SK-N-SH treated with all-trans-retinoic acid at 6 μM for 48 hours (cell line): ENCODE measurements at regions not wholly inside any gene's neighbourhood (a gene's known extent, or its start where the extent isn't known, plus 50 kb on each side); places are given as distances from the start of the nearest gene placed in this dataset.

Experiments used
- ATAC-seq: fragments of 200-7000 bp; cut with Tn5 transposase; 3 replicates; pipeline ENCODE4 v1.9.1; 2020; ENCODE audit warnings: mild to moderate bottlenecking, moderate library complexity
- ARNTL ChIP-seq: fragments of 450-650 bp; formaldehyde crosslinking; IDR thresholded peaks from 2 replicates; pipeline ENCODE4 v1.5.0; 2020; ENCODE audit warnings: low read depth, mild to moderate bottlenecking, moderate library complexity, borderline replicate concordance
- BACH2 ChIP-seq: fragments of 250-450 bp; sonication (Bioruptor Pico); IDR thresholded peaks from 2 replicates; pipeline ENCODE4 v1.9.0; 2021; ENCODE audit warnings: mild to moderate bottlenecking, borderline replicate concordance
- CSDC2 ChIP-seq: fragments of 250-450 bp; sonication (Bioruptor Pico); IDR thresholded peaks from 2 replicates; pipeline ENCODE4 v1.5.0; 2020; ENCODE audit warnings: mild to moderate bottlenecking, moderate library complexity
- ESRRG ChIP-seq: fragments of 250-450 bp; sonication (Bioruptor Pico); IDR thresholded peaks from 2 replicates; pipeline ENCODE4 v1.6.1; 2021; ENCODE audit warnings: mild to moderate bottlenecking
- GLIS3 ChIP-seq: fragments of 250-450 bp; sonication (Bioruptor Pico); IDR thresholded peaks from 2 replicates; pipeline ENCODE4 v1.5.0; 2020; ENCODE audit warnings: mild to moderate bottlenecking, moderate library complexity
- ISL1 ChIP-seq: fragments of 250-450 bp; sonication (Bioruptor Pico); IDR thresholded peaks from 2 replicates; pipeline ENCODE4 v2.1.2; 2022; ENCODE audit warnings: mild to moderate bottlenecking, moderate library complexity
- OSR1 ChIP-seq: fragments of 250-450 bp; sonication (Bioruptor Pico); IDR thresholded peaks from 2 replicates; pipeline ENCODE4 v1.8.0; 2022; ENCODE audit warnings: moderate library complexity, mild to moderate bottlenecking, inconsistent platforms
- PATZ1 ChIP-seq: fragments of 250-450 bp; sonication (Bioruptor Pico); IDR thresholded peaks from 2 replicates; pipeline ENCODE4 v1.8.0; 2020; ENCODE audit warnings: mild to moderate bottlenecking, moderate library complexity, borderline replicate concordance
- PPARA ChIP-seq: fragments of 250-450 bp; sonication (Bioruptor Pico); IDR thresholded peaks from 2 replicates; pipeline ENCODE4 v1.5.0; 2020; ENCODE audit warnings: mild to moderate bottlenecking, borderline replicate concordance
- SNAI2 ChIP-seq: fragments of 250-450 bp; sonication (Bioruptor Pico); IDR thresholded peaks from 2 replicates; pipeline ENCODE4 v1.5.0; 2020; ENCODE audit warnings: mild to moderate bottlenecking, moderate library complexity
- TCF4 ChIP-seq: fragments of 250-450 bp; sonication (Bioruptor Pico); IDR thresholded peaks from 2 replicates; pipeline ENCODE4 v1.8.0; 2021; ENCODE audit warnings: mild to moderate bottlenecking, moderate library complexity, borderline replicate concordance
- TOX ChIP-seq: fragments of 250-450 bp; sonication (Bioruptor Pico); IDR thresholded peaks from 2 replicates; pipeline ENCODE4 v1.8.0; 2021; ENCODE audit warnings: mild to moderate bottlenecking, moderate library complexity, borderline replicate concordance
- ZC3H10 ChIP-seq: fragments of 250-450 bp; sonication (Bioruptor Pico); IDR thresholded peaks from 2 replicates; pipeline ENCODE4 v1.5.1; 2021; ENCODE audit warnings: mild to moderate bottlenecking, moderate library complexity
- ZFP3 ChIP-seq: fragments of 250-450 bp; sonication (Bioruptor Pico); IDR thresholded peaks from 2 replicates; pipeline ENCODE4 v1.5.0; 2020; ENCODE audit warnings: mild to moderate bottlenecking, moderate library complexity
- ZFP30 ChIP-seq: fragments of 450-650 bp; formaldehyde crosslinking; IDR thresholded peaks from 2 replicates; pipeline ENCODE4 v1.5.0; 2022; ENCODE audit warnings: mild to moderate bottlenecking, moderate library complexity
- ZNF565 ChIP-seq: fragments of 450-650 bp; formaldehyde crosslinking; conservative IDR thresholded peaks from 2 replicates; pipeline ENCODE4 v1.5.0; 2020; ENCODE audit warnings: low read depth, mild to moderate bottlenecking, moderate library complexity
- ZNF70 ChIP-seq: fragments of 450-650 bp; formaldehyde crosslinking; IDR thresholded peaks from 2 replicates; pipeline ENCODE4 v1.5.0; 2020; ENCODE audit warnings: mild to moderate bottlenecking, moderate library complexity
- ZNF8 ChIP-seq: fragments of 450-650 bp; formaldehyde crosslinking; IDR thresholded peaks from 2 replicates; pipeline ENCODE4 v1.5.0; 2020; ENCODE audit warnings: mild to moderate bottlenecking, moderate library complexity
- TF ChIP-seq, protein P1 (sequence below): fragments of 250-450 bp; sonication (Bioruptor Pico); IDR thresholded peaks from 2 replicates; pipeline ENCODE4 v1.5.0; 2020; ENCODE audit warnings: mild to moderate bottlenecking, moderate library complexity
- TF ChIP-seq, protein P2 (sequence below): fragments of 250-450 bp; sonication (Bioruptor Pico); IDR thresholded peaks from 2 replicates; pipeline ENCODE4 v1.5.1; 2021; ENCODE audit warnings: mild to moderate bottlenecking, moderate library complexity

- TF ChIP-seq, protein P1, sequence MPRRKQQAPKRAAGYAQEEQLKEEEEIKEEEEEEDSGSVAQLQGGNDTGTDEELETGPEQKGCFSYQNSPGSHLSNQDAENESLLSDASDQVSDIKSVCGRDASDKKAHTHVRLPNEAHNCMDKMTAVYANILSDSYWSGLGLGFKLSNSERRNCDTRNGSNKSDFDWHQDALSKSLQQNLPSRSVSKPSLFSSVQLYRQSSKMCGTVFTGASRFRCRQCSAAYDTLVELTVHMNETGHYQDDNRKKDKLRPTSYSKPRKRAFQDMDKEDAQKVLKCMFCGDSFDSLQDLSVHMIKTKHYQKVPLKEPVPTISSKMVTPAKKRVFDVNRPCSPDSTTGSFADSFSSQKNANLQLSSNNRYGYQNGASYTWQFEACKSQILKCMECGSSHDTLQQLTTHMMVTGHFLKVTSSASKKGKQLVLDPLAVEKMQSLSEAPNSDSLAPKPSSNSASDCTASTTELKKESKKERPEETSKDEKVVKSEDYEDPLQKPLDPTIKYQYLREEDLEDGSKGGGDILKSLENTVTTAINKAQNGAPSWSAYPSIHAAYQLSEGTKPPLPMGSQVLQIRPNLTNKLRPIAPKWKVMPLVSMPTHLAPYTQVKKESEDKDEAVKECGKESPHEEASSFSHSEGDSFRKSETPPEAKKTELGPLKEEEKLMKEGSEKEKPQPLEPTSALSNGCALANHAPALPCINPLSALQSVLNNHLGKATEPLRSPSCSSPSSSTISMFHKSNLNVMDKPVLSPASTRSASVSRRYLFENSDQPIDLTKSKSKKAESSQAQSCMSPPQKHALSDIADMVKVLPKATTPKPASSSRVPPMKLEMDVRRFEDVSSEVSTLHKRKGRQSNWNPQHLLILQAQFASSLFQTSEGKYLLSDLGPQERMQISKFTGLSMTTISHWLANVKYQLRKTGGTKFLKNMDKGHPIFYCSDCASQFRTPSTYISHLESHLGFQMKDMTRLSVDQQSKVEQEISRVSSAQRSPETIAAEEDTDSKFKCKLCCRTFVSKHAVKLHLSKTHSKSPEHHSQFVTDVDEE, result no peak
- TF ChIP-seq PPARA (CRISPR knock-in tag) (no peak), ESRRG (no peak)
- no peak for ATAC-seq
These were observed 988.7 kb downstream of the FAM133A start for GRCh38 chrX:94662689-94663088.

DNA sequence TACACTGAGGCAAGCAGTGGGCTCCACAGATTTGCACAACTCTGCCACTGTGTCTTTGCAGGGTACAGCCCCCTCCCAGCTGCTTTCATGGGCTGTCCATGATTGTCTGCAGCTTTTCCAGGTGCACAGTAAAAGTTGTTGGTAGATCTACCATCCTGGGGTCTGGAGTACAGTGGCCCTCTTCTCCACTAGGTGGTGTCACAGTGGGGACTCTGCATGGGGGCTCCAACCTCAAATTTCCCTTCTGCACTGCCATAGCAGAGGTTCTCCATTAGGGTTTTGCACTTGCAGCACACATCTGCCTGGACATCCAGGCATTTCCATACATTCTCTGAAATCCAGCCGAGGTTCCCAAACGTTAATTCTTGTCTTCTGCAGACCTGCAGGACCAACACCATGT is 1002.3 kb downstream of the FAM133A start:
- ATAC-seq, result no peak
- TF ChIP-seq ZNF565 (CRISPR knock-in tag) (no peak), ESRRG (no peak), CSDC2 (CRISPR knock-in tag) (no peak), ZNF8 (no peak), ARNTL (no peak), ZNF70 (CRISPR knock-in tag) (no peak), SNAI2 (CRISPR knock-in tag) (no peak), ZC3H10 (no peak), BACH2 (CRISPR knock-in tag) (no peak), ZFP3 (CRISPR knock-in tag) (no peak), PATZ1 (CRISPR knock-in tag) (no peak), ISL1 (CRISPR knock-in tag) (no peak)
- TF ChIP-seq, protein P1, result no peak
- TF ChIP-seq, protein P2, sequence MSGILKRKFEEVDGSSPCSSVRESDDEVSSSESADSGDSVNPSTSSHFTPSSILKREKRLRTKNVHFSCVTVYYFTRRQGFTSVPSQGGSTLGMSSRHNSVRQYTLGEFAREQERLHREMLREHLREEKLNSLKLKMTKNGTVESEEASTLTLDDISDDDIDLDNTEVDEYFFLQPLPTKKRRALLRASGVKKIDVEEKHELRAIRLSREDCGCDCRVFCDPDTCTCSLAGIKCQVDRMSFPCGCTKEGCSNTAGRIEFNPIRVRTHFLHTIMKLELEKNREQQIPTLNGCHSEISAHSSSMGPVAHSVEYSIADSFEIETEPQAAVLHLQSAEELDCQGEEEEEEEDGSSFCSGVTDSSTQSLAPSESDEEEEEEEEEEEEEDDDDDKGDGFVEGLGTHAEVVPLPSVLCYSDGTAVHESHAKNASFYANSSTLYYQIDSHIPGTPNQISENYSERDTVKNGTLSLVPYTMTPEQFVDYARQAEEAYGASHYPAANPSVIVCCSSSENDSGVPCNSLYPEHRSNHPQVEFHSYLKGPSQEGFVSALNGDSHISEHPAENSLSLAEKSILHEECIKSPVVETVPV (CRISPR knock-in tag), result no peak

GRCh38 chrX:94686071-94686470 is 1012.1 kb downstream of the FAM133A start:
- TF ChIP-seq PPARA (CRISPR knock-in tag), result no peak
- TF ChIP-seq TOX (CRISPR knock-in tag), result no peak
- no peak for TF ChIP-seq CSDC2 (CRISPR knock-in tag)
- TF ChIP-seq OSR1 (CRISPR knock-in tag), result no peak
- TF ChIP-seq PATZ1 (CRISPR knock-in tag), result no peak
- TF ChIP-seq, protein P1, result no peak
- no peak for TF ChIP-seq GLIS3
- no peak for TF ChIP-seq ZNF70 (CRISPR knock-in tag)
- TF ChIP-seq ZC3H10, result no peak
- no peak for TF ChIP-seq ZNF8
- no peak for TF ChIP-seq ZFP3 (CRISPR knock-in tag)
- TF ChIP-seq TCF4, result no peak
- TF ChIP-seq ZFP30 (CRISPR knock-in tag), result no peak
- TF ChIP-seq, all 23 proteins: peak for 0
- ATAC-seq, result no peak
